ENCODE measurements at regions not wholly inside any gene's neighbourhood (a gene's known extent, or its start where the extent isn't known, plus 50 kb on each side); places are given as distances from the start of the nearest gene placed in this dataset.

DNA sequence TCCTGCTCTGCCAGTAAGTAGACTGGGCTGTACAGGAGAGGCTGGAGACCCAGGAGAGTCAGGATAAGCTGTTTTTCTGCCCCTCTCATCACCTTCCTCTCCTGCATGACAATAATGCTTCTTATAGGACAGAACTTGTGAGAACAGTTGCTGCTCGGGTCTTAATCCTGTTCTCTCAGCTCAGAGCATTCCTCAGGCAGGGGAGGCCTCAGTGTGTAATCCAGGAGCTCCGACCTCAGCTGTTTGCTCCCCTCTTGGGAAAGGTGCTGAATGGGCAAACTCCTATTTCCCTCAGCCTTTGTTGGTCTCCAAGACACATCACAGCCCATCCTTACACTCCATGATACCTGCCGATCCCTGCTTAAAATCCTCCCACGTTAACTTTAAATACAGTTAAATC, 134.9 kb upstream of the LRFN2 start:
- no CpG with 5 or more reads among the region's 4 CpGs for WGBS, 2 donors (ENCODE audit: extremely low coverage in 2 of 2, insufficient read length in 2 of 2, insufficient replicate concordance in 1 of 2)
- H3K27ac ChIP-seq (replicated peaks; ENCODE audit: low read length): no peak overlapping the region

DNA sequence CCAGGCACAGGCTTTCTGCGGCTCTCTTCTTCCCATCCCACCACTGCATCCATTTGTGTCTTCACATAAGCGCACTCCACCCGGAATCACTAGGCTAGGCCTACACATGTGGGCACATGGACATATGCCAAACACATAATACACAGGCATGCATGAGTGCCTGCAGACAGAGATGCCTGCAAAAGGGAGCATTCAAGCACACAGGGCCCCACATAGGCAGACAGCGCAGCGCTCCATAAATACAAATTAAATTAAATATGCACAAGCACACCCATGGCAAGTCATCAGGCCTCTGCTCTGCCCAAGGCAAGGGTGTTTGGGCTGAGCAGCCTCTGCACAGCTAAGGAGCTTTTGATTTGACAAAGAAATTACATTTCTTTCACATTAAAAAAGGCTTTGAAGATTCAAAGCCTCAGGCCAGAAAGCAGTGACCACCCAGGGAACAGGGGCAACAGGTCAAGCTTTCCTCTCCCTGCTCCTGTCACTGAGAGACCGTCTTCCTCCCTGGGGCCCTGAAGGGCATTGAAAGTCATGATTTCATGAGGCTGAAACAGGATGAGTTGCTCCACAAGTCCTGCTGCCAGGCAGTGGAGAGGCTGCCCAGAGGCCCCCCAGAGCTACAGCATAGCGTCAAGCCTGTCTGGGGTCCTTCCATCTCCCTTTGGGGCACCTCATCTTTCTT, 134.2 kb upstream of the LRFN2 start:
- Histone ChIP-seq H2BK120ac (ENCODE audit: low read depth, low read length) (no peak overlapping the region), H3K4ac (ENCODE audit: low read length) (no peak overlapping the region), H2BK5ac (ENCODE audit: low read length) (no peak overlapping the region), H3K23ac (ENCODE audit: low read depth, low read length, poor library complexity) (no peak overlapping the region), H3K27me3 (ENCODE audit: control insufficient read depth in 3 of 3, insufficient read depth in 3 of 3, low read depth in 1 of 3, low read length in 3 of 3) (peaks cover 0 to 8% (median 0%) of the 10 kb centered on the region in 3 experiments), H2AK5ac (ENCODE audit: low read depth, low read length) (no peak overlapping the region), H2AFZ (ENCODE audit: low read length) (no peak overlapping the region), H3K9me3 (replicated peaks in 1 of 2; ENCODE audit: control insufficient read depth in 2 of 2, insufficient read depth in 1 of 2, low read depth in 1 of 2, low read length in 2 of 2) (peaks cover 0 to 2% of the 10 kb centered on the region in 2 donors), H3K36me3 (replicated peaks in 1 of 2; ENCODE audit: control insufficient read depth in 2 of 2, insufficient read depth in 2 of 2, low read length in 2 of 2) (no peaks in the 10 kb centered on the region), H3K14ac (ENCODE audit: low read length) (no peak overlapping the region), H3K4me2 (ENCODE audit: insufficient read depth, low read length, poor library complexity, severe bottlenecking) (no peak overlapping the region), H2BK12ac (ENCODE audit: low read length) (no peak overlapping the region), H3K27ac (replicated peaks; ENCODE audit: low read length) (no peak overlapping the region), H3K9ac (ENCODE audit: low read depth, low read length, poor library complexity) (no peak overlapping the region), H3K79me1 (ENCODE audit: low read depth, low read length) (no peaks in the 10 kb centered on the region), H2BK15ac (ENCODE audit: low read length) (no peak overlapping the region), H4K91ac (ENCODE audit: low read depth, low read length, poor library complexity) (no peak overlapping the region), H3K4me3 (ENCODE audit: low read length in 2 of 2) (no peak overlapping the region), H3K4me1 (ENCODE audit: control insufficient read depth in 2 of 2, insufficient read depth in 1 of 2, low read depth in 1 of 2, low read length in 2 of 2) (peaks cover 21 to 33% of the 10 kb centered on the region in 2 donors), H3K18ac (ENCODE audit: low read length) (no peak overlapping the region), H4K8ac (ENCODE audit: low read depth, low read length) (no peak overlapping the region)
- DNase-seq (ENCODE audit: low spot score): no peak
- no CpG with 5 or more reads among the region's 7 CpGs for WGBS, 2 donors (ENCODE audit: extremely low coverage in 2 of 2, insufficient read length in 2 of 2, insufficient replicate concordance in 1 of 2)

More for the DNA sequence above, 134.9 kb upstream of the LRFN2 start:
- H2AK5ac ChIP-seq (ENCODE audit: low read depth, low read length): no peak overlapping the region
- no peak overlapping the region for H2AFZ ChIP-seq (ENCODE audit: low read length)
- H3K4me2 ChIP-seq (ENCODE audit: insufficient read depth, low read length, poor library complexity, severe bottlenecking): no peak overlapping the region
- no peak for DNase-seq (ENCODE audit: low spot score)
- no peak overlapping the region for H4K8ac ChIP-seq (ENCODE audit: low read depth, low read length)
- no peak overlapping the region for H3K18ac ChIP-seq (ENCODE audit: low read length)
- H3K9me3 ChIP-seq (replicated peaks in 1 of 2; ENCODE audit: control insufficient read depth in 2 of 2, insufficient read depth in 1 of 2, low read depth in 1 of 2, low read length in 2 of 2): peaks cover 0 to 2% of the 10 kb centered on the region in 2 donors
- no peaks in the 10 kb centered on the region for H3K36me3 ChIP-seq (replicated peaks in 1 of 2; ENCODE audit: control insufficient read depth in 2 of 2, insufficient read depth in 2 of 2, low read length in 2 of 2)
- H3K79me1 ChIP-seq (ENCODE audit: low read depth, low read length): no peaks in the 10 kb centered on the region
- no peak overlapping the region for H4K91ac ChIP-seq (ENCODE audit: low read depth, low read length, poor library complexity)
- no peak overlapping the region for H3K4ac ChIP-seq (ENCODE audit: low read length)
- no peak overlapping the region for H2BK15ac ChIP-seq (ENCODE audit: low read length)
- no peak overlapping the region for H3K4me3 ChIP-seq (ENCODE audit: low read length in 2 of 2)
- H3K4me1 ChIP-seq (ENCODE audit: control insufficient read depth in 2 of 2, insufficient read depth in 1 of 2, low read depth in 1 of 2, low read length in 2 of 2): peaks cover 21 to 33% of the 10 kb centered on the region in 2 donors
- H3K23ac ChIP-seq (ENCODE audit: low read depth, low read length, poor library complexity): no peak overlapping the region
- H3K27me3 ChIP-seq (ENCODE audit: control insufficient read depth in 3 of 3, insufficient read depth in 3 of 3, low read depth in 1 of 3, low read length in 3 of 3): peaks cover 0 to 8% (median 0%) of the 10 kb centered on the region in 3 experiments
- no peak overlapping the region for H2BK120ac ChIP-seq (ENCODE audit: low read depth, low read length)
- no peak overlapping the region for H2BK5ac ChIP-seq (ENCODE audit: low read length)
- H3K9ac ChIP-seq (ENCODE audit: low read depth, low read length, poor library complexity): no peak overlapping the region
- no peak overlapping the region for H3K14ac ChIP-seq (ENCODE audit: low read length)
- no peak overlapping the region for H2BK12ac ChIP-seq (ENCODE audit: low read length)

DNA sequence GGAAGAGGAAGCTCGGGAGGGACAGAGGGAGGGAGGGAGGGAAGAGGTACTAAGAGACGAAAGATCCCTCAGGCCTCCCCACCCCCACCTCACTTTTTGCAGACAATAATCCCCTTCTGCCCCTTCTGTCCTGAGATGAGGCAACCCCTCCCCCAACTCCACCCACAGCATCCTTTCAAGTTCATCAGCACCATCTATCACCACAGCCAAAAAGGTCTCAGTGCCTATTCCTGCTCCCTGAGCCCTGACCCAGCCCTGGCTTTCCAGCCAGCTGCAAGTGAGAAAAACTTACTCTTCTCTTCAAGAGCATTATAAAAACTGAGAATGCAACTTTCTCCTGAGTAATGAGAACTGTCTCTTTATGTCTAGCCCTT, 133.2 kb upstream of the LRFN2 start:
- peaks cover 21 to 36% of the 10 kb centered on the region in 2 donors for H3K4me1 ChIP-seq (ENCODE audit: control insufficient read depth in 2 of 2, insufficient read depth in 1 of 2, low read depth in 1 of 2, low read length in 2 of 2)
- H3K4me2 ChIP-seq (ENCODE audit: insufficient read depth, low read length, poor library complexity, severe bottlenecking): no peak overlapping the region
- H3K79me1 ChIP-seq (ENCODE audit: low read depth, low read length): no peaks in the 10 kb centered on the region
- no peaks in the 10 kb centered on the region for H3K36me3 ChIP-seq (replicated peaks in 1 of 2; ENCODE audit: control insufficient read depth in 2 of 2, insufficient read depth in 2 of 2, low read length in 2 of 2)
- H3K9me3 ChIP-seq (replicated peaks in 1 of 2; ENCODE audit: control insufficient read depth in 2 of 2, insufficient read depth in 1 of 2, low read depth in 1 of 2, low read length in 2 of 2): peaks cover 0 to 2% of the 10 kb centered on the region in 2 donors
- peaks cover 0 to 8% (median 0%) of the 10 kb centered on the region in 3 experiments for H3K27me3 ChIP-seq (ENCODE audit: control insufficient read depth in 3 of 3, insufficient read depth in 3 of 3, low read depth in 1 of 3, low read length in 3 of 3)
- peak overlapping the region; percentile 81 for H2AFZ ChIP-seq (ENCODE audit: low read length)
- no peak overlapping the region for H4K91ac ChIP-seq (ENCODE audit: low read depth, low read length, poor library complexity)
- no peak overlapping the region for H2AK5ac ChIP-seq (ENCODE audit: low read depth, low read length)
- no peak overlapping the region for H4K8ac ChIP-seq (ENCODE audit: low read depth, low read length)
- no peak overlapping the region for H2BK12ac ChIP-seq (ENCODE audit: low read length)
- H3K4ac ChIP-seq (ENCODE audit: low read length): no peak overlapping the region
- no peak overlapping the region for H3K18ac ChIP-seq (ENCODE audit: low read length)
- no CpG with 5 or more reads among the region's 2 CpGs for WGBS, 2 donors (ENCODE audit: extremely low coverage in 2 of 2, insufficient read length in 2 of 2, insufficient replicate concordance in 1 of 2)
- H3K14ac ChIP-seq (ENCODE audit: low read length): no peak overlapping the region
- H3K27ac ChIP-seq (replicated peaks; ENCODE audit: low read length): no peak overlapping the region
- H3K4me3 ChIP-seq (ENCODE audit: low read length in 2 of 2): no peak overlapping the region
- H2BK120ac ChIP-seq (ENCODE audit: low read depth, low read length): no peak overlapping the region
- no peak overlapping the region for H3K9ac ChIP-seq (ENCODE audit: low read depth, low read length, poor library complexity)
- no peak overlapping the region for H2BK15ac ChIP-seq (ENCODE audit: low read length)
- no peak overlapping the region for H2BK5ac ChIP-seq (ENCODE audit: low read length)
- no peak overlapping the region for H3K23ac ChIP-seq (ENCODE audit: low read depth, low read length, poor library complexity)
- no peak for DNase-seq (ENCODE audit: low spot score)

GRCh38 chr6:40719671-40720374, 132.7 kb upstream of the LRFN2 start:
- no peak overlapping the region for H2AK5ac ChIP-seq (ENCODE audit: low read depth, low read length)
- H3K23ac ChIP-seq (ENCODE audit: low read depth, low read length, poor library complexity): no peak overlapping the region
- no peaks in the 10 kb centered on the region for H3K36me3 ChIP-seq (replicated peaks in 1 of 2; ENCODE audit: control insufficient read depth in 2 of 2, insufficient read depth in 2 of 2, low read length in 2 of 2)
- peak overlapping the region; percentile 32 for H2BK5ac ChIP-seq (ENCODE audit: low read length)
- peaks cover 0 to 4% of the 10 kb centered on the region in 2 donors for H3K9me3 ChIP-seq (replicated peaks in 1 of 2; ENCODE audit: control insufficient read depth in 2 of 2, insufficient read depth in 1 of 2, low read depth in 1 of 2, low read length in 2 of 2)
- no peak overlapping the region for H4K91ac ChIP-seq (ENCODE audit: low read depth, low read length, poor library complexity)
- peaks cover 21 to 36% of the 10 kb centered on the region in 2 donors for H3K4me1 ChIP-seq (ENCODE audit: control insufficient read depth in 2 of 2, insufficient read depth in 1 of 2, low read depth in 1 of 2, low read length in 2 of 2)
- DNase-seq (ENCODE audit: low spot score): no peak
- no peak overlapping the region for H3K4me2 ChIP-seq (ENCODE audit: insufficient read depth, low read length, poor library complexity, severe bottlenecking)
- peak overlapping the region; percentile 81 for H2AFZ ChIP-seq (ENCODE audit: low read length)
- no peaks in the 10 kb centered on the region for H3K79me1 ChIP-seq (ENCODE audit: low read depth, low read length)
- H3K18ac ChIP-seq (ENCODE audit: low read length): peak overlapping the region; percentile 84
- no CpG with 5 or more reads among the region's 7 CpGs for WGBS, 2 donors (ENCODE audit: extremely low coverage in 2 of 2, insufficient read length in 2 of 2, insufficient replicate concordance in 1 of 2)
- peaks cover 0 to 8% (median 0%) of the 10 kb centered on the region in 3 experiments for H3K27me3 ChIP-seq (ENCODE audit: control insufficient read depth in 3 of 3, insufficient read depth in 3 of 3, low read depth in 1 of 3, low read length in 3 of 3)
- H4K8ac ChIP-seq (ENCODE audit: low read depth, low read length): no peak overlapping the region
- H3K27ac ChIP-seq (replicated peaks; ENCODE audit: low read length): no peak overlapping the region
- no peak overlapping the region for H3K14ac ChIP-seq (ENCODE audit: low read length)
- H2BK120ac ChIP-seq (ENCODE audit: low read depth, low read length): no peak overlapping the region
- no peak overlapping the region for H3K4ac ChIP-seq (ENCODE audit: low read length)
- peak overlapping the region; percentile 63 for H2BK15ac ChIP-seq (ENCODE audit: low read length)
- H3K9ac ChIP-seq (ENCODE audit: low read depth, low read length, poor library complexity): no peak overlapping the region
- H2BK12ac ChIP-seq (ENCODE audit: low read length): peak overlapping the region; percentile 19
- no peak overlapping the region for H3K4me3 ChIP-seq (ENCODE audit: low read length in 2 of 2)
